ENCODE measurements at regions not wholly inside any gene's neighbourhood (a gene's known extent, or its start where the extent isn't known, plus 50 kb on each side); places are given as distances from the start of the nearest gene placed in this dataset.

- no peak for TF ChIP-seq CTCF (IDR thresholded peaks at IDR 0.05)
- no peaks in the 10 kb centered on the region for H3K9me3 ChIP-seq
- no peak overlapping the region for H3K27ac ChIP-seq
- no peaks in the 10 kb centered on the region for H3K4me1 ChIP-seq
- H3K36me3 ChIP-seq = no peaks in the 10 kb centered on the region
- H3K4me3 ChIP-seq = no peak overlapping the region
- H3K27me3 ChIP-seq = no peaks in the 10 kb centered on the region
- no peak for DNase-seq
- intact Hi-C loops (cut with DNase I; ENCODE audit: low total_unique reads) = no loop called here
Measured at GRCh38 chr4:104408878-104409277, 85.8 kb downstream of the CXXC4 start.

- no peak for TF ChIP-seq CTCF (IDR thresholded peaks at IDR 0.05)
- no peaks in the 10 kb centered on the region for H3K4me1 ChIP-seq
- H3K4me3 ChIP-seq = no peak overlapping the region
- H3K27ac ChIP-seq = no peak overlapping the region
- H3K27me3 ChIP-seq = no peaks in the 10 kb centered on the region
- intact Hi-C loops (cut with DNase I; ENCODE audit: low total_unique reads) = no loop called here
- no peak for DNase-seq
- no peaks in the 10 kb centered on the region for H3K36me3 ChIP-seq
- H3K9me3 ChIP-seq = no peaks in the 10 kb centered on the region
Measured at GRCh38 chr4:104404361-104404760, 90.3 kb downstream of the CXXC4 start.

- intact Hi-C loops (cut with DNase I; ENCODE audit: low total_unique reads) = no loop called here
- no peak overlapping the region for H3K4me3 ChIP-seq
- DNase-seq = no peak
- H3K4me1 ChIP-seq = no peaks in the 10 kb centered on the region
- no peaks in the 10 kb centered on the region for H3K27me3 ChIP-seq
- H3K36me3 ChIP-seq = no peaks in the 10 kb centered on the region
- no peak for TF ChIP-seq CTCF (IDR thresholded peaks at IDR 0.05)
- H3K27ac ChIP-seq = no peak overlapping the region
- H3K9me3 ChIP-seq = no peaks in the 10 kb centered on the region
Measured at GRCh38 chr4:104395168-104395614, 99.5 kb downstream of the CXXC4 start.

- no peak for DNase-seq
- H3K4me1 ChIP-seq = no peaks in the 10 kb centered on the region
- no peaks in the 10 kb centered on the region for H3K27me3 ChIP-seq
- no peaks in the 10 kb centered on the region for H3K36me3 ChIP-seq
- no peaks in the 10 kb centered on the region for H3K9me3 ChIP-seq
- no peak for TF ChIP-seq CTCF (IDR thresholded peaks at IDR 0.05)
- no peak overlapping the region for H3K4me3 ChIP-seq
- no peak overlapping the region for H3K27ac ChIP-seq
- intact Hi-C loops (cut with DNase I; ENCODE audit: low total_unique reads) = no loop called here
Measured at GRCh38 chr4:104394406-104395167, 100.1 kb downstream of the CXXC4 start.

- no peak for TF ChIP-seq CTCF (IDR thresholded peaks at IDR 0.05)
- Histone ChIP-seq H3K9me3 (no peaks in the 10 kb centered on the region), H3K4me3 (no peak overlapping the region), H3K36me3 (no peaks in the 10 kb centered on the region), H3K4me1 (no peaks in the 10 kb centered on the region), H3K27me3 (no peaks in the 10 kb centered on the region), H3K27ac (no peak overlapping the region)
- DNase-seq = no peak
- intact Hi-C loops (cut with DNase I; ENCODE audit: low total_unique reads) = no loop called here
Measured at GRCh38 chr4:104393655-104394324, 100.9 kb downstream of the CXXC4 start.

Measured in tibial artery (tissue), 4 donors.